Stomach (tissue), 8 donors: ENCODE measurements at regions not wholly inside any gene's neighbourhood (a gene's known extent, or its start where the extent isn't known, plus 50 kb on each side); places are given as distances from the start of the nearest gene placed in this dataset.
A peak's percentile ranks its signal among the peaks of the same experiment; 100 is the strongest.

ENCODE experiments used
- DNase-seq, 2 donors: peaks; one replicate each; pipeline versions ENCODE4 v3.0.0 to v3.0.0-alpha.2; 2013 to 2019
- H3K27ac ChIP-seq, 5 donors: fragments of 200-600 bp in 4 of 5; sonication (generic) in 4 of 5; one replicate each; pipeline ENCODE4 v1.5.1; 2013 to 2019; ENCODE audit warnings: mild to moderate bottlenecking in 1 of 5, moderate library complexity in 1 of 5
- H3K27me3 ChIP-seq, 3 donors: fragments of 200-600 bp; sonication (generic); one replicate each; pipeline ENCODE4 v1.5.1; 2017 to 2019; ENCODE audit warnings: mixed run types in 1 of 3
- H3K36me3 ChIP-seq, 4 donors: fragments of 200-600 bp; sonication (generic); 1 replicate in 3 of 4; 2 replicates in 1 of 4; pipeline ENCODE4 v1.5.1; 2016 to 2019
- H3K4me1 ChIP-seq, 4 donors: fragments of 200-600 bp; sonication (generic); one replicate each; pipeline ENCODE4 v1.5.1; 2016 to 2019
- H3K4me3 ChIP-seq, 4 donors: fragments of 200-600 bp; sonication (generic) in 3 of 4; one replicate each; pipeline ENCODE4 v1.5.1; 2016 to 2019; ENCODE audit warnings: mild to moderate bottlenecking in 1 of 4
- H3K9me3 ChIP-seq, 4 donors: fragments of 200-600 bp; sonication (generic); one replicate each; pipeline ENCODE4 v1.5.1; 2016 to 2019
- CTCF ChIP-seq, 7 experiments: fragments of 450-650 bp in 4 of 7; fragments of 200-600 bp in 3 of 7; sonication (generic) in 3 of 7; IDR thresholded peaks; one replicate each; pipeline ENCODE4 v1.5.1; 2016 to 2019; ENCODE audit warnings: antibody characterized with exemption in 7 of 7, control low read depth in 2 of 7, mild to moderate bottlenecking in 1 of 7
- EP300 ChIP-seq: sonication (generic); formaldehyde crosslinking; IDR thresholded peaks from one replicate; pipeline ENCODE4 v1.6.1; 2017; ENCODE audit warnings: antibody characterized with exemption
- POLR2A ChIP-seq, 4 donors: fragments of 450-650 bp; IDR thresholded peaks; one replicate each; pipeline ENCODE4 v1.6.1; 2016; ENCODE audit warnings: antibody characterized with exemption in 4 of 4, control low read depth in 2 of 4, mild to moderate bottlenecking in 1 of 4, moderate library complexity in 1 of 4
- POLR2AphosphoS5 ChIP-seq, 3 donors: sonication (generic); formaldehyde crosslinking; IDR thresholded peaks; one replicate each; pipeline ENCODE4 v1.6.1; 2016; ENCODE audit warnings: antibody characterized with exemption in 3 of 3
- WGBS, 5 donors: extraction: QIAGEN DNeasy Blood & Tissue Kit in 3 of 5; methylation state at CpG; one replicate each; pipeline versions ENCODE4 v1.1.5 to v1.1.7; 2013 to 2018; 5-methylcytosine and 5-hydroxymethylcytosine counted together
- intact Hi-C: fragments of 100-400 bp; cut with DNase I; formaldehyde crosslinking; loops from one replicate; pipeline ENCODE4 v1.15.1; 2023; ENCODE audit warnings: low total_unique reads
- donor health status: healthy with polysubstance abuse.
- donor health status: Bipolar disorder and iron deficiency.
- donor health status: healthy.

- intact Hi-C loops, result no loop called here
- Histone ChIP-seq H3K27me3 (no peaks in the 10 kb centered on the region), H3K9me3 (peaks cover 0 to 5% (median 0%) of the 10 kb centered on the region in 4 donors), H3K4me3 (peak overlapping the region in 1 of 4 donors; percentile 19), H3K4me1 (peaks cover 0 to 29% (median 19%) of the 10 kb centered on the region in 4 donors), H3K27ac (peak overlapping the region; percentile 79 to 92 (median 84)), H3K36me3 (no peaks in the 10 kb centered on the region)
- TF ChIP-seq POLR2A (IDR thresholded peaks at IDR 0.05), result no peak
- peak in 2 of 3 donors; percentile 20 to 29 for TF ChIP-seq POLR2AphosphoS5 (IDR thresholded peaks at IDR 0.05)
- 23 to 39% (median 30%) methylated on average over 7 of the region's 7 CpGs for WGBS, 5 donors
- peak; percentile 50 to 85 for DNase-seq
Measured at GRCh38 chr4:123545667-123546572, 149.3 kb downstream of the SPRY1 start.

DNA sequence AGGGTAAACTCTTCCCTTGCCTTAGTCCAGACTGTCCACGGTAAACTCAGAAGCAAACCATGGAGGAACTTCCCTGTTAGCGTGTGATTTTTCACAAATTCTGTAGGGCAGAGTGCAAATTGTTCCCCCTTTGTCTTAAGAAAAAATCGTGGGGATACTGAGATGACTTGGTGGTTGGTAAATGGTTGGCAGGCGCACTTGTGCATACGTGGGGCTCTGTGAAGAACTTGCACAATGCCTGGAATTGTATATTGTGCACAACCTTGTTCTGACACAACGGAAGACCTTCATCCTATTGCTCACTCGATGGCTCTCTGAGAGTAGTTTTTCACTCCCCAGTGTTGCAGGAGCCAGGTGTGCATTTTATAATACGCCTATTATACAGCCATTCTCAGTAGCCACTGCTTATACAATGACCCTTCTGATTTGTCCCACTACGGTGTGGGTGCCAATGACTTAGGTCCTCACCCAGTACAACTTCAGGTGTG lies 150.0 kb downstream of the SPRY1 start:
- no peaks in the 10 kb centered on the region for H3K36me3 ChIP-seq
- peak overlapping the region in 2 of 4 donors; percentile 1 to 19 for H3K4me3 ChIP-seq
- intact Hi-C loops, result no loop called here
- DNase-seq, result peak in 1 of 2 donors; percentile 58
- peaks cover 0 to 29% (median 19%) of the 10 kb centered on the region in 4 donors for H3K4me1 ChIP-seq
- WGBS, 5 donors, result 30 to 57% (median 40%) methylated on average over 9 of the region's 9 CpGs
- peaks cover 0 to 5% (median 0%) of the 10 kb centered on the region in 4 donors for H3K9me3 ChIP-seq
- TF ChIP-seq POLR2AphosphoS5 (IDR thresholded peaks at IDR 0.05) (no peak), POLR2A (IDR thresholded peaks at IDR 0.05) (no peak), CTCF (IDR thresholded peaks at IDR 0.05) (no peak), EP300 (no peak)
- peak overlapping the region; percentile 79 to 92 (median 84) for H3K27ac ChIP-seq
- H3K27me3 ChIP-seq, result no peaks in the 10 kb centered on the region

GRCh38 chr4:123547216-123548165 lies 150.9 kb downstream of the SPRY1 start:
- Histone ChIP-seq H3K27me3 (no peaks in the 10 kb centered on the region), H3K4me3 (peak overlapping the region in 2 of 4 donors; percentile 1 to 19), H3K27ac (peak overlapping the region; percentile 79 to 92 (median 84)), H3K36me3 (no peaks in the 10 kb centered on the region), H3K9me3 (peaks cover 0 to 5% (median 0%) of the 10 kb centered on the region in 4 donors), H3K4me1 (peaks cover 0 to 29% (median 19%) of the 10 kb centered on the region in 4 donors)
- TF ChIP-seq POLR2AphosphoS5 (IDR thresholded peaks at IDR 0.05) (peak in 2 of 3 donors; percentile 21 to 45), POLR2A (IDR thresholded peaks at IDR 0.05) (peak in 1 of 4 donors; percentile 23), CTCF (IDR thresholded peaks at IDR 0.05) (no peak)
- 39 to 50% (median 47%) methylated on average over 25 to 26 of the region's 26 CpGs for WGBS, 5 donors
- intact Hi-C loops, result no loop called here
- DNase-seq, result peak; percentile 89 to 90

DNA sequence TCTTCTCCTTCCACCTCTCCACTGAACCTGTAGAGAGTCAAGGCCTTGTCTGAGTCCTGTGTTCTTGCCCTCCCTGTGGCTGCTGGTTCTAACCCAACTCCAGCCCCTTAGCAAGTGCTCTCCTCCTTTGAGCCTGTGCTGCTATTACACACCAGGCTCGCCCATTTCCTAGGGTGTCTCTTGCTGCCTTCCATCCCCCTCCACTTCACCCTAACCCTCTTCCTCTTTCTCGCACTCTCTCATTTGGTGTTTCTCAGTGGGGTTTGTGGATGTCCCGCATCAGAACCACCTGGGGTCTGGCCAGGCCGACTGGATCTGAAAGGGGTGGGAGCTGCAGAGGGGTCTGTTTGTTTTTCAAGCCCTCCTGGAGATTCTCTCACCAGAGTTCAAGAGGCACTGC lies 156.7 kb downstream of the SPRY1 start:
- no peak overlapping the region for H3K4me3 ChIP-seq
- TF ChIP-seq EP300 (no peak), CTCF (IDR thresholded peaks at IDR 0.05) (no peak), POLR2A (IDR thresholded peaks at IDR 0.05) (no peak), POLR2AphosphoS5 (IDR thresholded peaks at IDR 0.05) (no peak)
- peaks cover 0 to 5% (median 0%) of the 10 kb centered on the region in 4 donors for H3K9me3 ChIP-seq
- intact Hi-C loops, result no loop called here
- H3K36me3 ChIP-seq, result no peaks in the 10 kb centered on the region
- DNase-seq, result no peak
- 71 to 86% (median 77%) methylated on average over 4 of the region's 4 CpGs for WGBS, 5 donors
- H3K4me1 ChIP-seq, result peaks cover 33 to 45% (median 39%) of the 10 kb centered on the region in 4 donors
- no peaks in the 10 kb centered on the region for H3K27me3 ChIP-seq
- H3K27ac ChIP-seq, result peak overlapping the region in 4 of 5 donors; percentile 29 to 71 (median 40)
